GM23338 (cell line): ENCODE measurements at regions not wholly inside any gene's neighbourhood (a gene's known extent, or its start where the extent isn't known, plus 50 kb on each side); places are given as distances from the start of the nearest gene placed in this dataset.

Source experiments
- ATAC-seq: fragments of 200-7000 bp; cut with Tn5 transposase; 3 replicates; pipeline ENCODE4 v1.9.1; 2020
- DNase-seq: peaks from one replicate; pipeline ENCODE4 v3.0.0-alpha.2; 2015; ENCODE audit warnings: low spot score
- H2AFZ ChIP-seq: fragments of 200-600 bp; sonication (generic); 2 replicates; pipeline ENCODE4 v1.8.0; 2016; ENCODE audit warnings: antibody characterized with exemption, mild to moderate bottlenecking, moderate library complexity
- H3F3A ChIP-seq: fragments of 200-600 bp; sonication (generic); replicated peaks from 2 replicates; pipeline ENCODE4 v1.8.0; 2017; ENCODE audit warnings: antibody characterized with exemption, mixed run types, low read depth
- H3K27ac ChIP-seq: fragments of 200-600 bp; sonication (generic); 2 replicates; pipeline ENCODE4 v1.6.1; 2016; ENCODE audit warnings: low read depth
- H3K27me3 ChIP-seq: fragments of 200-600 bp; sonication (generic); 2 replicates; pipeline ENCODE4 v1.8.0; 2016; ENCODE audit warnings: mild to moderate bottlenecking, mixed run types, moderate library complexity; ENCODE audit not compliant: insufficient read depth
- H3K36me3 ChIP-seq: fragments of 200-600 bp; sonication (generic); 2 replicates; pipeline ENCODE4 v1.8.0; 2016; ENCODE audit warnings: mild to moderate bottlenecking; ENCODE audit not compliant: insufficient read depth
- H3K4me1 ChIP-seq: fragments of 200-600 bp; sonication (generic); 2 replicates; pipeline ENCODE4 v1.8.0; 2016; ENCODE audit warnings: mild to moderate bottlenecking, moderate library complexity; ENCODE audit not compliant: insufficient read depth
- H3K4me2 ChIP-seq: fragments of 200-600 bp; sonication (generic); 2 replicates; pipeline ENCODE4 v1.7.1; 2017; ENCODE audit warnings: mixed run types
- H3K4me3 ChIP-seq: fragments of 200-600 bp; sonication (generic); 2 replicates; pipeline ENCODE4 v1.6.1; 2016; ENCODE audit warnings: mixed run types
- H3K79me2 ChIP-seq: fragments of 200-600 bp; sonication (generic); replicated peaks from 2 replicates; pipeline ENCODE4 v1.8.0; 2017; ENCODE audit warnings: mild to moderate bottlenecking; ENCODE audit not compliant: insufficient read depth
- H3K9me2 ChIP-seq: fragments of 200-600 bp; sonication (generic); 2 replicates; pipeline ENCODE4 v1.8.0; 2017; ENCODE audit not compliant: insufficient read depth
- H4K20me1 ChIP-seq: fragments of 200-600 bp; sonication (generic); replicated peaks from 2 replicates; pipeline ENCODE4 v1.8.0; 2017; ENCODE audit warnings: mild to moderate bottlenecking; ENCODE audit not compliant: insufficient read depth
- H3K27ac Mint-ChIP-seq: 2 replicates; pipeline ENCODE4 v1.8.0; 2020; ENCODE audit warnings: inconsistent platforms, mild to moderate bottlenecking, moderate library complexity, mixed read lengths
- H3K27me3 Mint-ChIP-seq: 3 replicates; pipeline ENCODE4 v1.8.0; 2022; ENCODE audit warnings: low read depth, mild to moderate bottlenecking, moderate library complexity, mixed read lengths, inconsistent platforms; ENCODE audit not compliant: insufficient read depth, poor library complexity
- H3K36me3 Mint-ChIP-seq: 3 replicates; pipeline ENCODE4 v1.8.0; 2021; ENCODE audit warnings: low read depth, mild to moderate bottlenecking, inconsistent platforms, moderate library complexity, mixed read lengths
- H3K4me1 Mint-ChIP-seq: 3 replicates; pipeline ENCODE4 v1.8.0; 2020; ENCODE audit warnings: mild to moderate bottlenecking, inconsistent platforms, mixed read lengths
- H3K4me3 Mint-ChIP-seq: 3 replicates; pipeline ENCODE4 v1.8.0; 2021; ENCODE audit warnings: moderate library complexity, mild to moderate bottlenecking, inconsistent platforms, mixed read lengths
- H3K9me3 Mint-ChIP-seq: 3 replicates; pipeline ENCODE4 v1.8.0; 2020; ENCODE audit warnings: moderate library complexity, mild to moderate bottlenecking, inconsistent platforms, mixed read lengths
- CREB1 ChIP-seq: fragments of 250-450 bp; sonication (Bioruptor Pico); IDR thresholded peaks from 2 replicates; pipeline ENCODE4 v1.5.0; 2020; ENCODE audit warnings: low read depth, mild to moderate bottlenecking, moderate library complexity
- CTCF ChIP-seq, 2 experiments: fragments of 200-600 bp in 1 of 2; sonication (generic) in 1 of 2; conservative IDR thresholded peaks; 2 replicates each; pipeline versions ENCODE4 v1.5.1 to v1.6.1; 2016 to 2017; ENCODE audit warnings: antibody characterized with exemption in 2 of 2, low read depth in 2 of 2, mild to moderate bottlenecking in 2 of 2, moderate library complexity in 1 of 2
- ETS1 ChIP-seq: IDR thresholded peaks from 2 replicates; pipeline ENCODE4 v1.6.1; 2016; ENCODE audit warnings: antibody characterized with exemption
- EZH2 ChIP-seq: fragments of 200-600 bp; sonication (generic); IDR thresholded peaks from one replicate; pipeline ENCODE4 v1.8.0; 2017; ENCODE audit warnings: antibody characterized with exemption, mild to moderate bottlenecking, low read depth; ENCODE audit not compliant: unreplicated experiment
- EZH2phosphoT487 ChIP-seq: fragments of 200-600 bp; sonication (generic); IDR thresholded peaks from one replicate; pipeline ENCODE4 v1.8.1; 2018; ENCODE audit warnings: antibody characterized with exemption; ENCODE audit not compliant: unreplicated experiment
- JUNB ChIP-seq: IDR thresholded peaks from one replicate; pipeline ENCODE4 v1.6.1; 2016; ENCODE audit warnings: antibody characterized with exemption; ENCODE audit not compliant: unreplicated experiment
- NANOG ChIP-seq: IDR thresholded peaks from 2 replicates; pipeline ENCODE4 v1.6.1; 2016; ENCODE audit warnings: antibody characterized with exemption, borderline replicate concordance
- POLR2AphosphoS5 ChIP-seq: IDR thresholded peaks from 2 replicates; pipeline ENCODE4 v1.6.1; 2016; ENCODE audit warnings: antibody characterized with exemption, low read depth
- REST ChIP-seq: IDR thresholded peaks from one replicate; pipeline ENCODE4 v1.6.1; 2018; ENCODE audit warnings: antibody characterized with exemption; ENCODE audit not compliant: unreplicated experiment
- STAT1 ChIP-seq: IDR thresholded peaks from one replicate; pipeline ENCODE4 v1.6.1; 2016; ENCODE audit warnings: antibody characterized with exemption; ENCODE audit not compliant: unreplicated experiment
- ZNF114 ChIP-seq: fragments of 250-450 bp; sonication (Bioruptor Pico); IDR thresholded peaks from 2 replicates; pipeline ENCODE4 v1.5.0; 2020; ENCODE audit warnings: mild to moderate bottlenecking, moderate library complexity
- ZNF331 ChIP-seq: fragments of 250-450 bp; sonication (Bioruptor Pico); IDR thresholded peaks from 2 replicates; pipeline ENCODE4 v1.5.0; 2020; ENCODE audit warnings: low read depth, mild to moderate bottlenecking, moderate library complexity
- ZNF462 ChIP-seq: fragments of 250-450 bp; sonication (Bioruptor Pico); IDR thresholded peaks from 2 replicates; pipeline ENCODE4 v1.5.0; 2020; ENCODE audit warnings: mild to moderate bottlenecking, moderate library complexity

- no peak for TF ChIP-seq ZNF331 (CRISPR knock-in tag)
- no peak for TF ChIP-seq STAT1
- TF ChIP-seq NANOG = no peak
- no peak for TF ChIP-seq ZNF462
- no peak for TF ChIP-seq ETS1
- TF ChIP-seq CREB1 = no peak
- no peak for TF ChIP-seq EZH2phosphoT487
- no peak for TF ChIP-seq EZH2
- no peak for TF ChIP-seq CTCF (conservative IDR thresholded peaks at IDR 0.05; ENCODE audit: low read depth in 2 of 2)
- TF ChIP-seq ZNF114 = no peak
- no peak for TF ChIP-seq REST
- TF ChIP-seq JUNB = no peak
- TF ChIP-seq POLR2AphosphoS5 = no peak
- H3K36me3 Mint-ChIP-seq = peaks cover 8% of the 10 kb centered on the region; the same call in 1 of the 3 replicates
- no peaks in the 10 kb centered on the region for H3K79me2 ChIP-seq
- H3K36me3 ChIP-seq = 0 out of 2 replicates have a peak, but pooled peaks cover 5% of the 10 kb centered on the region
- H3K4me2 ChIP-seq = no peak overlapping the region
- no peak overlapping the region for H3K4me3 ChIP-seq
- H3K4me3 Mint-ChIP-seq = no peak overlapping the region
- H4K20me1 ChIP-seq = no peaks in the 10 kb centered on the region
- no peaks in the 10 kb centered on the region for H3K4me1 ChIP-seq
- no peaks in the 10 kb centered on the region for H3K4me1 Mint-ChIP-seq
- DNase-seq (no peak), ATAC-seq (no peak)
- no peaks in the 10 kb centered on the region for H3K27me3 Mint-ChIP-seq
- no peak overlapping the region for H2AFZ ChIP-seq
- no peak overlapping the region for H3K27ac Mint-ChIP-seq
- no peak overlapping the region for H3K27ac ChIP-seq
- no peaks in the 10 kb centered on the region for H3F3A ChIP-seq
- no peaks in the 10 kb centered on the region for H3K27me3 ChIP-seq
- H3K9me3 Mint-ChIP-seq = peaks cover 26% of the 10 kb centered on the region
- peaks cover 4% of the 10 kb centered on the region; the same call in 1 of the 2 replicates for H3K9me2 ChIP-seq
Measured at GRCh38 chr6:164721460-164721859, 587.9 kb downstream of the C6orf118 start.
